ENCODE measurements at regions not wholly inside any gene's neighbourhood (a gene's known extent, or its start where the extent isn't known, plus 50 kb on each side); places are given as distances from the start of the nearest gene placed in this dataset.

DNA sequence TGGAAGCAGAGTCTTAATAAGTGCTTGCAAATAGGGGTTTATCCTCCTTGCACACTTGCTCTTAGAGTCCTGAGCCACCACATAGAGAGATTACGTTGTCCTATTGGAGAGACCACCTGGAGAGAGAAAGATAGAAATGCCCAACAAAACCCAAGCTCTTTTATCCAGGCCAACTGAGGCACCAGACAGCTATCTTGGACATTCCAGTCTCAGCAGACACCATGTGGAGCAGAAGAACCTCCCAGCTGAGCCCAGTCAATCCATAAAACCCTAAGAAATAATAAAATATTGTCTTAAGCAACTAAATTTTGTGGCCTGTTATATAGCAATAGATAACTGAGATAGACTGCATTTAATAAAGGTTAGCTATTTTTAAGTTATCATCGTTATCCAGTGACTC lies 105.7 kb upstream of the PFN2 start:
- no peaks in the 10 kb centered on the region for H3K36me3 ChIP-seq (ENCODE audit: control insufficient read depth in 2 of 4, insufficient read depth in 4 of 4, low read length in 3 of 4)
- POLR2A ChIA-PET (ENCODE audit: partially characterized antibody) = no interaction called here
- no peaks in the 10 kb centered on the region for H4K20me1 ChIP-seq (replicated peaks in 1 of 2; ENCODE audit: control insufficient read depth in 1 of 2, insufficient read depth in 2 of 2, low read length in 2 of 2)
- WGBS, 2 experiments (ENCODE audit: extremely low coverage in 1 of 2, insufficient coverage in 1 of 2, insufficient read length in 1 of 2, insufficient replicate concordance in 2 of 2, low coverage in 1 of 2, low lambda C conversion rate in 2 of 2, missing lambda C conversion rate in 1 of 2) = 96% methylated on average over 2 of the region's 2 CpGs; no CpG with 5 or more reads in 1 of the 2 experiments
- no peak overlapping the region for H3K9ac ChIP-seq (replicated peaks in 1 of 4; ENCODE audit: extremely low read depth in 1 of 4, low read depth in 3 of 4, low read length in 3 of 4)
- no peaks in the 10 kb centered on the region for H3K79me2 ChIP-seq (ENCODE audit: control insufficient read depth in 1 of 2, insufficient read depth in 2 of 2, low read length in 2 of 2)
- H3K23me2 ChIP-seq (ENCODE audit: low read depth, low read length) = no peaks in the 10 kb centered on the region; the same call in 1 of the 2 replicates
- no peak overlapping the region for H3K4ac ChIP-seq (replicated peaks; ENCODE audit: insufficient read length, low read depth, low read length)
- H3K56ac ChIP-seq (replicated peaks; ENCODE audit: insufficient read length, low read depth, low read length) = no peak overlapping the region
- H2BK12ac ChIP-seq (ENCODE audit: low read depth, low read length) = no peak overlapping the region
- H3K79me1 ChIP-seq (ENCODE audit: low read depth, low read length) = no peaks in the 10 kb centered on the region
- no peak overlapping the region for H2BK120ac ChIP-seq (replicated peaks; ENCODE audit: low read depth, low read length)
- no peak overlapping the region for H4K91ac ChIP-seq (replicated peaks; ENCODE audit: insufficient read length, low read length)
- DNase-seq (ENCODE audit: low read depth in 1 of 2, low spot score in 2 of 2) = no peak
- no peak overlapping the region for H2BK15ac ChIP-seq (ENCODE audit: low read length)
- H2BK20ac ChIP-seq (ENCODE audit: low read length) = no peak overlapping the region
- TF ChIP-seq KDM5A (IDR thresholded peaks at IDR 0.05; ENCODE audit: low read length) (no peak), KDM4A (IDR thresholded peaks at IDR 0.05; ENCODE audit: low read depth, low read length, severe bottlenecking) (no peak), E2F6 (IDR thresholded peaks at IDR 0.05) (no peak), POLR2AphosphoS5 (IDR thresholded peaks at IDR 0.05; ENCODE audit: low read depth, low read length) (no peak), TEAD4 (IDR thresholded peaks at IDR 0.05; ENCODE audit: low read depth, low read length) (no peak)
- TF ChIP-seq, protein P1, sequence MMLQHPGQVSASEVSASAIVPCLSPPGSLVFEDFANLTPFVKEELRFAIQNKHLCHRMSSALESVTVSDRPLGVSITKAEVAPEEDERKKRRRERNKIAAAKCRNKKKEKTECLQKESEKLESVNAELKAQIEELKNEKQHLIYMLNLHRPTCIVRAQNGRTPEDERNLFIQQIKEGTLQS (IDR thresholded peaks at IDR 0.05; ENCODE audit: insufficient read depth, low read depth, low read length) = no peak
- no peak overlapping the region for H4K8ac ChIP-seq (ENCODE audit: extremely low read depth, insufficient read depth, low read length)
- H3K27ac ChIP-seq (ENCODE audit: low read depth, low read length) = no peak overlapping the region
- no peak for FAIRE-seq
- H3K23ac ChIP-seq (ENCODE audit: insufficient read length) = no peak overlapping the region
- H3K4me2 ChIP-seq (ENCODE audit: insufficient read depth in 1 of 2, low read depth in 2 of 2, low read length in 2 of 2) = no peak overlapping the region
- H3K9me3 ChIP-seq (ENCODE audit: insufficient read depth in 2 of 2, low read depth in 1 of 2, low read length in 1 of 2) = peaks cover 3 to 7% of the 10 kb centered on the region in 2 experiments; a peak in 1 of 4 replicates
- no peak overlapping the region for H4K5ac ChIP-seq (ENCODE audit: insufficient read length, low read depth, low read length)
- peaks cover 0 to 3% (median under 1%) of the 10 kb centered on the region in 4 experiments; a peak in 2 of 7 replicates for H3K4me1 ChIP-seq (replicated peaks in 1 of 4; ENCODE audit: control insufficient read depth in 3 of 4, insufficient read depth in 4 of 4, low read length in 3 of 4)
- no peak overlapping the region for H2BK5ac ChIP-seq (ENCODE audit: low read depth, low read length)
- H3K18ac ChIP-seq (ENCODE audit: extremely low read depth, low read length) = no peak overlapping the region
- CTCF ChIA-PET (ENCODE audit: partially characterized antibody) = interaction anchor here (1.5 to 1.7 kb wide), 2 partner anchors 8 to 131 kb away, joined by 3 read pairs; no protein-coding TSS in a partner anchor
- H3K4me3 ChIP-seq (ENCODE audit: extremely low read depth in 1 of 4, insufficient read depth in 2 of 4, low read depth in 3 of 4, low read length in 4 of 4) = no peak overlapping the region
- no peak overlapping the region for H3K14ac ChIP-seq (ENCODE audit: insufficient read length)
- no peak overlapping the region for H2AFZ ChIP-seq (ENCODE audit: low read length)
- no peaks in the 10 kb centered on the region for H3K27me3 ChIP-seq (replicated peaks in 1 of 4; ENCODE audit: control insufficient read depth in 3 of 4, extremely low read depth in 1 of 4, insufficient read depth in 3 of 4, low read length in 3 of 4)
- H2AK5ac ChIP-seq (ENCODE audit: low read depth, low read length) = no peak overlapping the region
